ENCODE measurements at regions not wholly inside any gene's neighbourhood (a gene's known extent, or its start where the extent isn't known, plus 50 kb on each side); places are given as distances from the start of the nearest gene placed in this dataset.
A peak's percentile ranks its signal among the peaks of the same experiment; 100 is the strongest.

DNA sequence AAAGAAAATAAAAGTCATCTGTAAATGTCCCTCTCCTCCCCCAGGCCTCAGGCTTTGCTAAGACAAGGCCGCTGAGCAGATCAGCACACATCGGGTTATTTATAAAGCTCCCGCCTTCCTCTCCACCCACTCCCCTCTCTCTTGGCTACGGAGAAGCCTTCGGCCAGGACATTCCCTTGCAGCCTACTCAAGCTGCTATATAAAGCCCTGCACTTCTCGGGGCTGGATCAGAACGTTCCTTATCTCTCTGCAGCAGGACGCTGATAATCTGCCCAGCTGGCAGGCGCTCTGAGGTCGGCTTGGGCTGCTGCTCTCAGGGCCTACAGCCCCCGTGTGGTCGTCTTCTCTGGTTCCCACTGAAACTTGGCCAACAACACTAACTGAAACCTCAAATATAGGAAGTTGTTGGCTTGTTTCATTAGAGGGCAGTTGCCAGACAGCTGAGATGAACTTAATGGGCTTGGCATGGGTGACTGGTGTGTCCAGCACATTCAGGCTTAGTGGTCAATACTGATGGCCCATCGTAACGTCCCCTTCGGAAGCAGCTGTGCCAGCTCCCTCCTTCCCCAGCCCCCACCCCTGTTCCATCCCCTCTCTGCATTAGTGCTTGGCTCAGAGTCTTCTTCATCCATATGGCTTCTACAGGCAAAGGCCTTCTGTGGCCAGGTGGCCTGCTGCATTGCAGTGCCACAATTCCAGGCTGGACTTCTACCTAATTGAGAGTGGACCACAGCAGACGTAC lies 64.6 kb downstream of the IER5 start (continued):
- TF ChIP-seq ZNF114 (tag by site-specific recombination; IDR thresholded peaks at IDR 0.05) (no peak), YY2 (tag by site-specific recombination; IDR thresholded peaks at IDR 0.05) (no peak), ZNF169 (tag by site-specific recombination; IDR thresholded peaks at IDR 0.05) (no peak), ZBTB20 (tag by site-specific recombination; IDR thresholded peaks at IDR 0.05) (no peak), ZNF214 (tag by site-specific recombination; IDR thresholded peaks at IDR 0.05; ENCODE audit: borderline replicate concordance) (no peak), ZNF350 (tag by site-specific recombination; IDR thresholded peaks at IDR 0.05) (no peak), ZNF404 (tag by site-specific recombination; IDR thresholded peaks at IDR 0.05) (no peak), ZBTB21 (tag by site-specific recombination; IDR thresholded peaks at IDR 0.05) (no peak), EGR2 (tag by site-specific recombination; IDR thresholded peaks at IDR 0.05; ENCODE audit: low read depth) (peak; percentile 85), ZNF354C (tag by site-specific recombination; IDR thresholded peaks at IDR 0.05; ENCODE audit: borderline replicate concordance, low read depth) (no peak), ZBTB7A (tag by site-specific recombination; IDR thresholded peaks at IDR 0.05; ENCODE audit: low read depth) (no peak), ZIC2 (tag by site-specific recombination; IDR thresholded peaks at IDR 0.05) (peak; percentile 31; the same call in 1 of the 2 replicates), ZNF585B (tag by site-specific recombination; IDR thresholded peaks at IDR 0.05) (no peak), KLF1 (tag by site-specific recombination; IDR thresholded peaks at IDR 0.05) (no peak), ZFHX2 (tag by site-specific recombination; conservative IDR thresholded peaks at IDR 0.05) (peak; percentile 88), ZNF266 (tag by site-specific recombination; IDR thresholded peaks at IDR 0.05; ENCODE audit: low read depth) (no peak)
- TF ChIP-seq, protein P1, sequence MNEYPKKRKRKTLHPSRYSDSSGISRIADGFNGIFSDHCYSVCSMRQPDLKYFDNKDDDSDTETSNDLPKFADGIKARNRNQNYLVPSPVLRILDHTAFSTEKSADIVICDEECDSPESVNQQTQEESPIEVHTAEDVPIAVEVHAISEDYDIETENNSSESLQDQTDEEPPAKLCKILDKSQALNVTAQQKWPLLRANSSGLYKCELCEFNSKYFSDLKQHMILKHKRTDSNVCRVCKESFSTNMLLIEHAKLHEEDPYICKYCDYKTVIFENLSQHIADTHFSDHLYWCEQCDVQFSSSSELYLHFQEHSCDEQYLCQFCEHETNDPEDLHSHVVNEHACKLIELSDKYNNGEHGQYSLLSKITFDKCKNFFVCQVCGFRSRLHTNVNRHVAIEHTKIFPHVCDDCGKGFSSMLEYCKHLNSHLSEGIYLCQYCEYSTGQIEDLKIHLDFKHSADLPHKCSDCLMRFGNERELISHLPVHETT (tag by site-specific recombination; IDR thresholded peaks at IDR 0.05): no peak
- TF ChIP-seq, protein P2, sequence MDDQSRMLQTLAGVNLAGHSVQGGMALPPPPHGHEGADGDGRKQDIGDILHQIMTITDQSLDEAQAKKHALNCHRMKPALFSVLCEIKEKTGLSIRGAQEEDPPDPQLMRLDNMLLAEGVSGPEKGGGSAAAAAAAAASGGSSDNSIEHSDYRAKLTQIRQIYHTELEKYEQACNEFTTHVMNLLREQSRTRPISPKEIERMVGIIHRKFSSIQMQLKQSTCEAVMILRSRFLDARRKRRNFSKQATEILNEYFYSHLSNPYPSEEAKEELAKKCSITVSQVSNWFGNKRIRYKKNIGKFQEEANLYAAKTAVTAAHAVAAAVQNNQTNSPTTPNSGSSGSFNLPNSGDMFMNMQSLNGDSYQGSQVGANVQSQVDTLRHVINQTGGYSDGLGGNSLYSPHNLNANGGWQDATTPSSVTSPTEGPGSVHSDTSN (CRISPR knock-in tag; IDR thresholded peaks at IDR 0.05): no peak
- TF ChIP-seq, protein P3, sequence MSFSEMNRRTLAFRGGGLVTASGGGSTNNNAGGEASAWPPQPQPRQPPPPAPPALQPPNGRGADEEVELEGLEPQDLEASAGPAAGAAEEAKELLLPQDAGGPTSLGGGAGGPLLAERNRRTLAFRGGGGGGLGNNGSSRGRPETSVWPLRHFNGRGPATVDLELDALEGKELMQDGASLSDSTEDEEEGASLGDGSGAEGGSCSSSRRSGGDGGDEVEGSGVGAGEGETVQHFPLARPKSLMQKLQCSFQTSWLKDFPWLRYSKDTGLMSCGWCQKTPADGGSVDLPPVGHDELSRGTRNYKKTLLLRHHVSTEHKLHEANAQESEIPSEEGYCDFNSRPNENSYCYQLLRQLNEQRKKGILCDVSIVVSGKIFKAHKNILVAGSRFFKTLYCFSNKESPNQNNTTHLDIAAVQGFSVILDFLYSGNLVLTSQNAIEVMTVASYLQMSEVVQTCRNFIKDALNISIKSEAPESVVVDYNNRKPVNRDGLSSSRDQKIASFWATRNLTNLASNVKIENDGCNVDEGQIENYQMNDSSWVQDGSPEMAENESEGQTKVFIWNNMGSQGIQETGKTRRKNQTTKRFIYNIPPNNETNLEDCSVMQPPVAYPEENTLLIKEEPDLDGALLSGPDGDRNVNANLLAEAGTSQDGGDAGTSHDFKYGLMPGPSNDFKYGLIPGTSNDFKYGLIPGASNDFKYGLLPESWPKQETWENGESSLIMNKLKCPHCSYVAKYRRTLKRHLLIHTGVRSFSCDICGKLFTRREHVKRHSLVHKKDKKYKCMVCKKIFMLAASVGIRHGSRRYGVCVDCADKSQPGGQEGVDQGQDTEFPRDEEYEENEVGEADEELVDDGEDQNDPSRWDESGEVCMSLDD (tag by site-specific recombination; IDR thresholded peaks at IDR 0.05): no peak
- TF ChIP-seq, protein P4, sequence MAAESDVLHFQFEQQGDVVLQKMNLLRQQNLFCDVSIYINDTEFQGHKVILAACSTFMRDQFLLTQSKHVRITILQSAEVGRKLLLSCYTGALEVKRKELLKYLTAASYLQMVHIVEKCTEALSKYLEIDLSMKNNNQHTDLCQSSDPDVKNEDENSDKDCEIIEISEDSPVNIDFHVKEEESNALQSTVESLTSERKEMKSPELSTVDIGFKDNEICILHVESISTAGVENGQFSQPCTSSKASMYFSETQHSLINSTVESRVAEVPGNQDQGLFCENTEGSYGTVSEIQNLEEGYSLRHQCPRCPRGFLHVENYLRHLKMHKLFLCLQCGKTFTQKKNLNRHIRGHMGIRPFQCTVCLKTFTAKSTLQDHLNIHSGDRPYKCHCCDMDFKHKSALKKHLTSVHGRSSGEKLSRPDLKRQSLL (tag by site-specific recombination; IDR thresholded peaks at IDR 0.05): no peak

DNA sequence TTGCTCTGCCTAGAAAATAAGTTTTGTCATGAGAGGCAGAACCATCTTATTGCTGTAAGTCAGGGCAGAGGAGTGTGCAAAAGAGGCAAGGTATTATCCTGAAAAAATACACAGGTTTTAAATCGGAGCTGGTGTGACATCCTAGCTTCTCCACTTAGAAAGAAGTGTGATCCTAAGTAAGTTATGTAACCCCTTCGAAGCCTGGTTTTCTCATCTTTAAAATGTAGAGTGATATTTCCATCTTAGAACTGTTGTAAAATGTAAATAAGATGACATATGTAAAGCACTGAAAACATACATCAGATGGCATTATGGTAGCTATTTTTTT lies 65.1 kb downstream of the IER5 start:
- no peaks in the 10 kb centered on the region for H3K4me1 ChIP-seq (ENCODE audit: control insufficient read depth, insufficient read depth, low read length)
- no peak overlapping the region for H3K27ac ChIP-seq (ENCODE audit: extremely low read depth, low read depth, low read length)
- H3K36me3 ChIP-seq (ENCODE audit: control insufficient read depth in 2 of 2, insufficient read depth in 1 of 2, low read length in 2 of 2): no peaks in the 10 kb centered on the region
- CTCF ChIA-PET: interaction anchor here (0.7 to 4.0 kb wide), 5 partner anchors 11 to 291 kb away, joined by 3 to 23 read pairs (median 5); no protein-coding TSS in a partner anchor
- POLR2A ChIA-PET: no interaction called here
- no peaks in the 10 kb centered on the region for H3K9me3 ChIP-seq (ENCODE audit: control insufficient read depth, insufficient read depth, low read depth, low read length)
- no peak overlapping the region for H3K4me3 ChIP-seq (ENCODE audit: low read depth, low read length)
- TF ChIP-seq MEIS1 (CRISPR knock-in tag; IDR thresholded peaks at IDR 0.05; ENCODE audit: borderline replicate concordance): no peak
- TF ChIP-seq, protein P5, sequence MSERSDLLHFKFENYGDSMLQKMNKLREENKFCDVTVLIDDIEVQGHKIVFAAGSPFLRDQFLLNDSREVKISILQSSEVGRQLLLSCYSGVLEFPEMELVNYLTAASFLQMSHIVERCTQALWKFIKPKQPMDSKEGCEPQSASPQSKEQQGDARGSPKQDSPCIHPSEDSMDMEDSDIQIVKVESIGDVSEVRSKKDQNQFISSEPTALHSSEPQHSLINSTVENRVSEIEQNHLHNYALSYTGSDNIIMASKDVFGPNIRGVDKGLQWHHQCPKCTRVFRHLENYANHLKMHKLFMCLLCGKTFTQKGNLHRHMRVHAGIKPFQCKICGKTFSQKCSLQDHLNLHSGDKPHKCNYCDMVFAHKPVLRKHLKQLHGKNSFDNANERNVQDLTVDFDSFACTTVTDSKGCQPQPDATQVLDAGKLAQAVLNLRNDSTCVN (tag by site-specific recombination; optimal IDR thresholded peaks at IDR 0.05): no peak
- TF ChIP-seq ZNF175 (tag by site-specific recombination; IDR thresholded peaks at IDR 0.05): no peak
- TF ChIP-seq SP2 (tag by site-specific recombination; IDR thresholded peaks at IDR 0.05): no peak
- TF ChIP-seq ZNF121 (tag by site-specific recombination; IDR thresholded peaks at IDR 0.05): no peak
- no peak for TF ChIP-seq ZNF354C (tag by site-specific recombination; IDR thresholded peaks at IDR 0.05; ENCODE audit: borderline replicate concordance, low read depth)
- TF ChIP-seq ZNF768 (tag by site-specific recombination; IDR thresholded peaks at IDR 0.05): no peak
- no peak for TF ChIP-seq ZNF843 (tag by site-specific recombination; IDR thresholded peaks at IDR 0.05)
- TF ChIP-seq ZNF37A (tag by site-specific recombination; IDR thresholded peaks at IDR 0.05): no peak
- no peak for TF ChIP-seq KLF10 (tag by site-specific recombination; IDR thresholded peaks at IDR 0.05)
- TF ChIP-seq ZNF274 (IDR thresholded peaks at IDR 0.05; ENCODE audit: low read length): no peak
- no peak for TF ChIP-seq ZNF274 (tag by site-specific recombination; IDR thresholded peaks at IDR 0.05; ENCODE audit: borderline replicate concordance)
- no peak for TF ChIP-seq ZNF155 (tag by site-specific recombination; IDR thresholded peaks at IDR 0.05)
